ENCODE measurements at regions not wholly inside any gene's neighbourhood (a gene's known extent, or its start where the extent isn't known, plus 50 kb on each side); places are given as distances from the start of the nearest gene placed in this dataset.

DNA sequence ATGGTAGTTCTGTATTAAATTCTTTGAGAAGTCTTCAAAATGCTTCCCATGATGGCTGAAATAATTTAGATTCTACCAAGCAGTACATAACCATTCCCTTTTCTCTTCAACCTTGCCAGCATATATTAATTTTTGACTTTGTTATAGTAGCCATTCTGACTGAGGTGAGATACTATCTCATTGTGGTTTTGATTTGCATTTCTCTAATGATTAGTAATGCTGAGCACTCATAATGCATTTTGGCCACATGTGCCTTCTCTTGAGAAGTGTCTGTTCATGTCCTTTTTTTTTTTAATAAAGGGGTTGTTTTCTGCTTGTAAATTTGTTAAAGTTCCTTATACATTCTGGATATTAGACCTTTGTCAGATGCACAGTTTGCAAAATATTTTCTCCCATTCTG, 173.9 kb downstream of the CALCRL start:
- no peaks in the 10 kb centered on the region for H3K4me1 ChIP-seq
- H3K9me3 ChIP-seq = peaks cover 0 to 7% (median 2%) of the 10 kb centered on the region in 4 donors
- H3K36me3 ChIP-seq = no peaks in the 10 kb centered on the region
- H3K27me3 ChIP-seq = no peaks in the 10 kb centered on the region
- H3K4me3 ChIP-seq = no peak overlapping the region
- intact Hi-C loops (cut with DNase I) = no loop called here
- no peak for DNase-seq (ENCODE audit: extremely low spot score)
- H3K27ac ChIP-seq (replicated peaks in 1 of 4) = no peak overlapping the region
- TF ChIP-seq CTCF (IDR thresholded peaks at IDR 0.05) = no peak
- no peak for TF ChIP-seq POLR2A (IDR thresholded peaks at IDR 0.05; ENCODE audit: low read depth)
- no peak for TF ChIP-seq EP300 (IDR thresholded peaks at IDR 0.05)
- TF ChIP-seq POLR2AphosphoS5 (IDR thresholded peaks at IDR 0.05) = no peak

GRCh38 chr2:187272255-187272654, 175.8 kb downstream of the CALCRL start:
- Histone ChIP-seq H3K36me3 (no peaks in the 10 kb centered on the region), H3K9me3 (no peaks in the 10 kb centered on the region), H3K4me1 (no peaks in the 10 kb centered on the region), H3K27ac (replicated peaks in 1 of 4) (no peak overlapping the region), H3K27me3 (no peaks in the 10 kb centered on the region), H3K4me3 (no peak overlapping the region)
- no peak for DNase-seq (ENCODE audit: extremely low spot score)
- intact Hi-C loops (cut with DNase I) = no loop called here
- TF ChIP-seq EP300 (IDR thresholded peaks at IDR 0.05) (no peak), POLR2AphosphoS5 (IDR thresholded peaks at IDR 0.05) (no peak), CTCF (IDR thresholded peaks at IDR 0.05) (no peak), POLR2A (IDR thresholded peaks at IDR 0.05; ENCODE audit: low read depth) (no peak)

GRCh38 chr2:187271825-187272224, 176.2 kb downstream of the CALCRL start:
- H3K9me3 ChIP-seq = no peaks in the 10 kb centered on the region
- intact Hi-C loops (cut with DNase I) = no loop called here
- no peaks in the 10 kb centered on the region for H3K27me3 ChIP-seq
- no peak overlapping the region for H3K27ac ChIP-seq (replicated peaks in 1 of 4)
- no peak for DNase-seq (ENCODE audit: extremely low spot score)
- H3K36me3 ChIP-seq = no peaks in the 10 kb centered on the region
- TF ChIP-seq CTCF (IDR thresholded peaks at IDR 0.05) = no peak
- no peak for TF ChIP-seq EP300 (IDR thresholded peaks at IDR 0.05)
- TF ChIP-seq POLR2AphosphoS5 (IDR thresholded peaks at IDR 0.05) = no peak
- no peak for TF ChIP-seq POLR2A (IDR thresholded peaks at IDR 0.05; ENCODE audit: low read depth)
- no peaks in the 10 kb centered on the region for H3K4me1 ChIP-seq
- H3K4me3 ChIP-seq = no peak overlapping the region

DNA sequence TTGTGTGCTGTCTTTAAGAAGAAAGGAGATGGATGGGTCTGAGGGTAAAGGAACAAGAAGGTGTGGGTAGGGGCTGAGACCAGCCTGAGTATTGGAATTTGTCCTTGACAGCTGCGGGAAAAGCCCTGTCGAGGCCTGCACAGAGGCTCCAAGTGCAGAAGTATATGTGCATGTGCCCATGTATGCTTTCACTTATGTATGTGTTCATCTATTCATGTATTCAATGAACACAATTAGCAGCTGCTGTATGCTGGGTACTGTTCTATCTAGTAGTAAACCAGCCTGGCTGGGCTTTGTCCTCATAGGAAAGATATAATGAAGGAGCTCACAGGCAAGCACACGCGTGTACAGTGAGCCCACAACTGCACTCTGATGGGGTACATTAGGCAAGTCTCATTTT, 181.4 kb downstream of the CALCRL start:
- no peak for DNase-seq (ENCODE audit: extremely low spot score)
- Histone ChIP-seq H3K9me3 (no peaks in the 10 kb centered on the region), H3K4me1 (no peaks in the 10 kb centered on the region), H3K36me3 (no peaks in the 10 kb centered on the region), H3K4me3 (no peak overlapping the region), H3K27me3 (no peaks in the 10 kb centered on the region), H3K27ac (replicated peaks in 1 of 4) (no peak overlapping the region)
- TF ChIP-seq POLR2A (IDR thresholded peaks at IDR 0.05; ENCODE audit: low read depth) = no peak
- TF ChIP-seq POLR2AphosphoS5 (IDR thresholded peaks at IDR 0.05) = no peak
- no peak for TF ChIP-seq CTCF (IDR thresholded peaks at IDR 0.05)
- no peak for TF ChIP-seq EP300 (IDR thresholded peaks at IDR 0.05)
- intact Hi-C loops (cut with DNase I) = no loop called here
- 73% methylated on average over 4 of the region's 4 CpGs for WGBS

DNA sequence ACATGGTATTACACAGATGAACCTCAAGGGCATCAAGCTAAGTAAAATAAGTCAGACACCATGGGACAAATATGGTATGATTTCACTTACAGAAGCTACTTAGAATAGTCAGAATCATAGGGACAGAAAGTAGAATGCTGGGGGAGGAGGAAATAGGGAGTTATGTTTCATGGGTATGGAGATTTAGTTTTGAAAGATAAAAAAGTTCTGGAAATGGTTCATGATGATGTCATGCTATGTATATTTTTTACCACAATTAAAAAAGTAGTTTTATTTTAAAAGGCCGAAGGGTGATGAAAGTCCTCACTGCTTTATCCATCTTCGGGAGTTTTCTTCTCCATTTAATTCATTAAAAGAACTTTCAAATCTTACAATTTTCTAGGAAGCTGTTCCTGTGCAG, 181.9 kb downstream of the CALCRL start:
- 82% methylated on average over 2 of the region's 2 CpGs for WGBS
- DNase-seq (ENCODE audit: extremely low spot score) = no peak
- Histone ChIP-seq H3K36me3 (no peaks in the 10 kb centered on the region), H3K4me1 (no peaks in the 10 kb centered on the region), H3K27ac (replicated peaks in 1 of 4) (no peak overlapping the region), H3K4me3 (no peak overlapping the region), H3K27me3 (no peaks in the 10 kb centered on the region), H3K9me3 (no peaks in the 10 kb centered on the region)
- intact Hi-C loops (cut with DNase I) = no loop called here
- TF ChIP-seq POLR2AphosphoS5 (IDR thresholded peaks at IDR 0.05) = no peak
- TF ChIP-seq POLR2A (IDR thresholded peaks at IDR 0.05; ENCODE audit: low read depth) = no peak
- no peak for TF ChIP-seq EP300 (IDR thresholded peaks at IDR 0.05)
- TF ChIP-seq CTCF (IDR thresholded peaks at IDR 0.05) = no peak
